GM19351 (cell line): ENCODE measurements at regions not wholly inside any gene's neighbourhood (a gene's known extent, or its start where the extent isn't known, plus 50 kb on each side); places are given as distances from the start of the nearest gene placed in this dataset.

Experiments
- ATAC-seq: cut with Tn5 transposase; IDR thresholded peaks from one replicate; pipeline ENCODE4 v1.9.1; 2021; ENCODE audit warnings: mild to moderate bottlenecking, moderate library complexity; ENCODE audit not compliant: unreplicated experiment

DNA sequence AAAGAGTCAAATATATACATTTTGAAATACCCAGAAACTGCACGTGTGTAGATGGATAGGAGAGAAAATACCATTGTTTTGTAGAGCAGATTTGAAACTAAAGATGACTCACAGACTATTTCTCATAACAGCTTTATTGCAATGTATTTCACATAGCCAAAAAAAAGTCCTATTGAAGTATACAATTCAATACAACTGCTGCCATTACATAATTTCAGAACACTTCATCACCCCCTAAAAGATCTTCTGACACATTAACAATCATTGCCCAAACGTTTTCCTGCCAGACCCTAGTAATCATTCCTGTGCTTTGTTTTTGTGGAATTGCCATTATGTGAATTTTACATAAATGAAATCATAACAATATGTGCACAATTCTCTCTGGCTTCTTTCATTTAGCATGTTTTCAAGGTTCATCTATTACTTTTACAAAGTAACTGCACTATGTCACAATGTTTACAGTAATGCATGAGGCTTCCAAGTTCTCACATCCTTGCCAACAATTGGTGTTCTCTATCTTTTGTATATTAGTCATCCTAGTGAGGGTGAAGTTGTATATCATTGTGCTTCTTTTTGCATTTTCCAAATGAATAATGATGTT lies 378.6 kb upstream of the CWC22 start:
- no peak for ATAC-seq

DNA sequence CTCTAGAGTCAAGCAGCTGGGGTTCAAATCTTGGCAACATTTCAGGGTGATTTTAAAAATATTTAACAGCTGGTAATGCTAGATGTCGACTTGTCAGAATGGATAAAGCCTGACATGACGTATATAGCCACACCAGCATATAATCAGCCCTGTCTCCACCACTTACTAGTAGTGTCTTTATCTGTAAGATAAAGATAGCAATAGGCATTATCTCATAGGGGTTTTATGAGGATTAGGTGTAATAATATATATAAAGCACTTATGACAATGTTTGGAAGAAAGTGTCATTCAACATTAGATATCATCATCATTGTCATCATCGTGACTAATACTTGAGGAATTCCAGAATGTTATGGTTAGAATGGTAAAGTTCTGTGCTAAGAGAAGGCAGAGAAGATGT lies 369.0 kb upstream of the CWC22 start:
- ATAC-seq, result no peak

GRCh38 chr2:180374502-180375281 lies 367.6 kb upstream of the CWC22 start:
- ATAC-seq, result no peak

GRCh38 chr2:180370511-180371205 lies 363.6 kb upstream of the CWC22 start:
- no peak for ATAC-seq

DNA sequence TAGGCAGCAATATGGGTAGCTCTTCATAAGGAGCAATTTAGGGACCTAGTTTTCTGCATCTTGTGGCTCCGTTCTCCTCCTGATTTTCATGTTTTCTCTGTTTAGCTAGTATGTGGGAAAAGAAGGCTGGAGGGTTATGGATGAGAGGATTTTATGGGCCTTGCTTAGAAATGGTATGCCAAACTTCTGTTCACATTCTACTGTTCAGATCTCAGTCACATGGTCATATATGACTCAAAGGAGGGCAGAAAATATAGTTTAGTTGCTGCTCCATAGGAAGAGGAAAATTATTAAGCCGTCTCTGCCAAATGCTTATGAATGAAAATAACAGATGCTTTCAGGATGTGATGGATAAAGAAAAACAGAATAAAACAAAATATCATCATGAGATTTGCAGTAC lies 361.8 kb upstream of the CWC22 start:
- ATAC-seq, result no peak

- ATAC-seq, result no peak
Observed at GRCh38 chr2:180367815-180368214, 360.7 kb upstream of the CWC22 start.

DNA sequence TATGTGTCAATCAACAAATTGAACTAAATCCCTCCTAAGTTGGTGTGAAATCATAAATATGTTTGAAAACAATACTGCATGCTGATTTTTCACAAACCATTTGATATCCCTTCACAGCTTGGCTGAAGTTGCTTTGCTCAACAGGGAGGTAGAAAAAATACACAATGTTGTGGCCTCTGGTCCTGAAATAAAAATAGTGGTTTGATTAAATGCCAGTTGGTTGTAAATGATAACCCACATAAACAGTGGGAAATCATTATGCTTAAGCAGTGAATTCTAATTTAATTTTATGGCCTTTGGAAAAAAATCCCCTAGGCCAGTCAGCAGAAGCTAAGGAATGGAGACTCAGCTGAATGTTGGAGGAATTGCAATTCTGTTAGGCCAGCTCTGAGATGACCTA lies 359.4 kb upstream of the CWC22 start:
- ATAC-seq, result no peak

DNA sequence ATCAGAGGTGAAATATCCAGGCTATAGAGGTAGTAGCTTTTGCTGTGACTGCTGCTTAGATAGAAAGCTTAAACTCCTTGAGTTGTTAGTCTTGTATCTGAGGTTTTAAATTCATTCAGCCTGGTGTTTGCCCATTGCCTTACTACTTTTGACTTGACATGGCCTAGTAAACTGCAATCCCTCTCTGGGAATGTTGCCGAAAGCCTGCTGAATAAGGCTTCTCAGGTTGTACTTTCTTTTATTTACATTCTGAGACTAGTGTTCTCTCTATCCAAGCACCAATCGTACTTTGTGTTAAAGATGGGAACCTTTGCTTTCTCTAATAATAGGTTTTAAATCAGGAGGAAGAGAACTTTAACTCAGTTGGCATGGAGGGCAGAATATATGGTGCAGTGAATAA lies 357.6 kb upstream of the CWC22 start:
- no peak for ATAC-seq

DNA sequence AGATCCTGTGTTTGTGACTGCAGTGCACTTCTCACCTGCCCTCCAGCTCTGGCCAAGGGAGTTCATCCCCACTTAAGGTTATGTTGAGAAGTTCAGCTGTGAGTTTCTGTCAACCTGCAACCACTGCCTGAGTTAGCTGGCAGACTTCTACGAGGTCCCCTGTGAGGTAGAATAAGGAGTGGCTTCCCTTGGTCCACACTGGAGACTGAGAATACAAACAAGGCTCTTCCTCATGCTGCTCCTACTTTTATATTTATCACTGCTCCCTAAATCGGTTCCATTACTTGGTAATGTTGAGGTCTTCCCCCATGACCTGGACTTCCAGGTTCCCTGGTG lies 353.2 kb upstream of the CWC22 start:
- peak; percentile 42 for ATAC-seq

DNA sequence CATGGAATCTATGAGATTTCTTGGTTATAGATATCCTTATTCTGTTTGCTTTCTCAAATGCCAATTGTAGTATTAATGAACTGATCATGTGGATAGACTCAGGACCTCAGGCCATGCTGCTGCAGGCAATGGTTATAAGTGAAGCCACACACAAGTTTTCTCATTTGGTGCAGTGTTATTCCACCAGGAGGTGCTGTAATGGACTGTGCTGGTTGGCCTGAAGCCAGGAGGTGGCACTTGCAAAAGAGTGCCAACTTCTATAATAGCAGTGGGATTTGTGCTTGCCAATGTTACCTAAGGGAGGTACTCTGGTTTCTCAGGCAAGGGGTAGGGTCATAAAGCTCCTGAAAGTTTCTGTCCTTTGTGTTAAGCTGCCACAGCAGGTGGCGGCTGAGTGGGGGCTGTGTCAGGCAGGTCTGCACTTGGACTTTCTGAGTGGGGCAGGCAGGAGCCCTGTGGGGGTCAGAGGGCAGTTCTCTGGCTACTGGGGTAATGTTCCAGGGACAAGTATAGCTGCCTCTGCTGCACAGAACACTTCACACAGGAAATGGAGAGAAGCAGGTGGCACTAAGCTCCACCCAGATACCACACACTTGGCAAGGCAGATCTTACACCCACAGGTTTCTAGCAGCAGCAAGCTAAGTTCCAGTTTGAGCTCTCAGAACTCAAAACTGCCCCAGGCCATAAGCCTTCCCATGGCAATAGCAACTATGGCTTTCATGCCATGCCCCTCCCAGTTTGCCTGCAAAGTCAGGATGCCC lies 352.6 kb upstream of the CWC22 start:
- ATAC-seq, result peak; percentile 92

DNA sequence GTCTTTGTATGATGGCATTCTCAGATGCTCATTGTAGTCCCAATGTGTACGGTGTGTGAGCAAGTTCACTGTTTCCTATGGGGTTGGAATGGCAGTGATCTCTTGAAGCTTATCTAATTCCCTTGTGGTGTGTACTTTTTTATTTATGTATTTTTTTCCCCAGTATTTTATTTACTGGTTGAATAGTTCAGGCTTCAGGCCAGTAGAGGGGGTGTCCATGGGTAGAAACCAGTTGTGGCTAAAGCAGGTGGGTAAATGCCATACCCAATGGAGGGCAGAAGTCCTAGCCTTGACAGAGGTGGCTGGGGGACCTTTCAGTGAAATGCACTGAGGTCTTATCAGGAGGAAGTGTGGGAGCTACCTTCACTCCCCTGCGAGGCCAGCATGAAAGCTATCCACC lies 351.4 kb upstream of the CWC22 start:
- ATAC-seq, result no peak

- no peak for ATAC-seq
Observed at GRCh38 chr2:180356676-180357075, 349.6 kb upstream of the CWC22 start.

GRCh38 chr2:180352620-180353019 lies 345.5 kb upstream of the CWC22 start:
- ATAC-seq, result no peak

- ATAC-seq, result no peak
Observed at GRCh38 chr2:180349809-180350208, 342.7 kb upstream of the CWC22 start.

GRCh38 chr2:180343528-180344345 lies 336.6 kb upstream of the CWC22 start:
- ATAC-seq, result no peak

DNA sequence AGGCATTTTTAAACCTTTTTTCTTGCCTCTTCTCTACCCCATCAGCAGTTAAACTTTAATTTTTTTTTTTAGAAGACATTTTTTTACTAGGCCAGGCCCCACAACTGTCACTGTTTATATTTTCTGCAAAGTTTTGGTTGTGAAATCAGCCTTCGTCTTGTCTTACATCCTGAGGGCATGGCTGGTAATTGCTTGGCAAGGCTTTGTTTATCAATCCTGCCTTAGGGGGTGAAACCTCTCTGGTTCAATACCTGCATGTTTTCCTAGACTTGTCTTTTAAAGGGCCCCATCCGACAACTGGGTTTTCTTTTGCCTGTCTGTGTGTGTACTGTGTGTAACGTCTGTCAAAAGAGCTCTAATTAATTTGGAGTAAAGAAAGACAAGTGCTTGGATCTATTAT lies 330.0 kb upstream of the CWC22 start:
- ATAC-seq, result no peak

DNA sequence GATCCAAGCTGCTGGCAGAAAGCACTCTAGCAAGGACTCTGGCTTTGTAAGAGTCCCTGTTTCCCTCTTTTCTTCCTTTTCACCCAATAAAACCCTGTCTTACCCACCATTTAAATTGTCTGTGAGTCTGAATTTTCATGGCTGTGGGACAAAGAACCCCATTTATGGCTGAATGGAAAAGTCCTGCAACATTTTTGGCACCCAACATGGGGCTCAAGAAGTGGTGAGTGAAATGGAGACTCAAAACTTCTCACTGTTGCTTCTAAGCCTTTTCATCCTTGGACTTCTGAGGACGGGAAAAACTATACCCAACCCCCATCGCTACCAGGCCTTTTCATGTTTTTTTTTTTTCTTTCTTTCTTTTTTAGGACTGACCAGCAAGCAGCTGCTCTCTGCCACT lies 329.5 kb upstream of the CWC22 start:
- no peak for ATAC-seq

GRCh38 chr2:180334514-180334913 lies 327.4 kb upstream of the CWC22 start:
- ATAC-seq, result peak; percentile 99

DNA sequence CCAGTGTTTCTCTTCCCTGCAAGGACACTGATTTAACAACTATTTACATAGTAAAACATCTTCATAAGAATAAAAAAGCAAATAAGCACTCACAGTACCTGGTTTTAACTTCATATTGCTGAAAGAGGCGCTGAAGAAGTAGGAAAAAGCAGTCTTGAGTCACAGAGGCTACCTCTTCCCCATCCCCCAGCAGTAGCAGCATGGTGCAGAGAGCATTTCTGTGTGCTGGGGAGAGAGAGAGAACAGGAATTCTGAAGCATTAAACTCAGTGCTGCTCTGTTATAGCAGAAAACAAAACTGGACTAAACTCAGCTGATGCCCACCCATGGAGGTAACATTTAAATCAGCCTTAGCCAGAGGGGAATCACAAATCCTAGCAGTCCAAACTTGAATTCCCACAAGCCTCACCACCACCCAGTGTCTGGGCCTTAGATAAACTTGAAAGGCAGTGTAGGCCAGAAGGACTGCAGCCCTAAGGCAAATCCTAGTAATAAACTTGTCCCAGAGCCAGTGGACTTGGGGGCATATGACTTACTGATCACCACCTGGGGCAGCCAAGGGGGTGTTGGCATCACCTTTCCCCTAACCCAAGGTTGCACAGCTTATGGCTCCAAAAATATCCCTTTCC lies 321.8 kb upstream of the CWC22 start:
- no peak for ATAC-seq

GRCh38 chr2:180327185-180327584 lies 320.1 kb upstream of the CWC22 start:
- no peak for ATAC-seq
